ENCODE measurements at regions not wholly inside any gene's neighbourhood (a gene's known extent, or its start where the extent isn't known, plus 50 kb on each side); places are given as distances from the start of the nearest gene placed in this dataset.

GRCh38 chr13:80939581-80939980 lies 598.7 kb upstream of the SPRY2 start:
- Histone ChIP-seq H3K36me3 (replicated peaks in 1 of 2; ENCODE audit: control insufficient read depth in 1 of 2, insufficient read depth in 2 of 2, low read length in 2 of 2) (no peaks in the 10 kb centered on the region), H3K4me1 (ENCODE audit: control insufficient read depth in 1 of 2, insufficient read depth in 2 of 2, low read length in 2 of 2) (no peaks in the 10 kb centered on the region), H3K79me2 (ENCODE audit: insufficient read depth, low read length) (no peaks in the 10 kb centered on the region), H3K9me3 (replicated peaks in 1 of 2; ENCODE audit: control insufficient read depth in 1 of 2, insufficient read depth in 1 of 2, low read length in 2 of 2) (no peaks in the 10 kb centered on the region), H3K4me2 (replicated peaks; ENCODE audit: extremely low read depth, low read length, poor library complexity, severe bottlenecking) (no peak overlapping the region), H3K4me3 (replicated peaks in 1 of 3; ENCODE audit: low read depth in 2 of 3, low read length in 3 of 3) (no peak overlapping the region), H3K27me3 (ENCODE audit: control insufficient read depth in 2 of 2, insufficient read depth in 2 of 2, low read length in 2 of 2) (no peaks in the 10 kb centered on the region), H2AFZ (ENCODE audit: insufficient read depth, low read depth, low read length, poor library complexity, severe bottlenecking) (no peak overlapping the region), H3K9ac (ENCODE audit: insufficient read depth, low read length, poor library complexity, severe bottlenecking) (no peak overlapping the region), H3K27ac (ENCODE audit: low read depth in 1 of 2, low read length in 2 of 2) (no peak overlapping the region), H4K20me1 (ENCODE audit: insufficient read depth, low read length) (no peaks in the 10 kb centered on the region)
- 88% methylated on average over 2 of the region's 2 CpGs for WGBS (ENCODE audit: insufficient coverage)
- Mint-ChIP-seq H3K27me3 (ENCODE audit: low read depth in 3 of 3) (peaks cover 0 to 2% (median 0%) of the 10 kb centered on the region in 3 donors), H3K27ac (no peak overlapping the region), H3K9me3 (peaks cover 0 to 4% (median 0%) of the 10 kb centered on the region in 7 donors), H3K36me3 (no peaks in the 10 kb centered on the region), H3K4me1 (no peaks in the 10 kb centered on the region), H3K4me3 (no peak overlapping the region)
- no peak for DNase-seq
- no peak for TF ChIP-seq CTCF (IDR thresholded peaks at IDR 0.05)
- intact Hi-C loops (cut with micrococcal nuclease): no loop called here

GRCh38 chr13:80931766-80932165 lies 590.8 kb upstream of the SPRY2 start:
- no peaks in the 10 kb centered on the region for H3K4me1 ChIP-seq (ENCODE audit: control insufficient read depth in 1 of 2, insufficient read depth in 2 of 2, low read length in 2 of 2)
- H3K36me3 Mint-ChIP-seq: no peaks in the 10 kb centered on the region
- no peak overlapping the region for H3K9ac ChIP-seq (ENCODE audit: insufficient read depth, low read length, poor library complexity, severe bottlenecking)
- no peak overlapping the region for H3K4me3 Mint-ChIP-seq
- H3K36me3 ChIP-seq (replicated peaks in 1 of 2; ENCODE audit: control insufficient read depth in 1 of 2, insufficient read depth in 2 of 2, low read length in 2 of 2): no peaks in the 10 kb centered on the region
- no peaks in the 10 kb centered on the region for H3K27me3 ChIP-seq (ENCODE audit: control insufficient read depth in 2 of 2, insufficient read depth in 2 of 2, low read length in 2 of 2)
- no peak overlapping the region for H3K27ac Mint-ChIP-seq
- no peak overlapping the region for H2AFZ ChIP-seq (ENCODE audit: insufficient read depth, low read depth, low read length, poor library complexity, severe bottlenecking)
- no peaks in the 10 kb centered on the region for H3K9me3 ChIP-seq (replicated peaks in 1 of 2; ENCODE audit: control insufficient read depth in 1 of 2, insufficient read depth in 1 of 2, low read length in 2 of 2)
- intact Hi-C loops (cut with micrococcal nuclease): no loop called here
- H3K4me2 ChIP-seq (replicated peaks; ENCODE audit: extremely low read depth, low read length, poor library complexity, severe bottlenecking): no peak overlapping the region
- H3K27ac ChIP-seq (ENCODE audit: low read depth in 1 of 2, low read length in 2 of 2): no peak overlapping the region
- H3K27me3 Mint-ChIP-seq (ENCODE audit: low read depth in 3 of 3): peaks cover 0 to 2% (median 0%) of the 10 kb centered on the region in 3 donors
- H3K79me2 ChIP-seq (ENCODE audit: insufficient read depth, low read length): no peaks in the 10 kb centered on the region
- DNase-seq: no peak
- no peak for TF ChIP-seq CTCF (IDR thresholded peaks at IDR 0.05)
- no peaks in the 10 kb centered on the region for H4K20me1 ChIP-seq (ENCODE audit: insufficient read depth, low read length)
- H3K4me3 ChIP-seq (replicated peaks in 1 of 3; ENCODE audit: low read depth in 2 of 3, low read length in 3 of 3): no peak overlapping the region
- peaks cover 0 to 6% (median 0%) of the 10 kb centered on the region in 7 donors for H3K9me3 Mint-ChIP-seq
- H3K4me1 Mint-ChIP-seq: no peaks in the 10 kb centered on the region
- WGBS (ENCODE audit: insufficient coverage): no CpG with 5 or more reads among the region's 2 CpGs

Data from CD14-positive monocyte (primary cell).